ENCODE measurements at regions not wholly inside any gene's neighbourhood (a gene's known extent, or its start where the extent isn't known, plus 50 kb on each side); places are given as distances from the start of the nearest gene placed in this dataset.
A peak's percentile ranks its signal among the peaks of the same experiment; 100 is the strongest.

- Histone ChIP-seq H2BK120ac (ENCODE audit: low read depth, low read length) (no peak overlapping the region), H3K27ac (replicated peaks; ENCODE audit: low read length) (no peak overlapping the region), H3K79me1 (ENCODE audit: low read depth, low read length) (no peaks in the 10 kb centered on the region), H2AFZ (ENCODE audit: low read length) (no peak overlapping the region), H2AK5ac (ENCODE audit: low read depth, low read length) (no peak overlapping the region), H2BK12ac (ENCODE audit: low read length) (no peak overlapping the region), H3K4ac (ENCODE audit: low read length) (no peak overlapping the region), H2BK5ac (ENCODE audit: low read length) (no peak overlapping the region), H3K18ac (ENCODE audit: low read length) (no peak overlapping the region), H3K4me1 (ENCODE audit: control insufficient read depth in 2 of 2, insufficient read depth in 1 of 2, low read depth in 1 of 2, low read length in 2 of 2) (no peaks in the 10 kb centered on the region), H3K9me3 (replicated peaks in 1 of 2; ENCODE audit: control insufficient read depth in 2 of 2, insufficient read depth in 1 of 2, low read depth in 1 of 2, low read length in 2 of 2) (no peaks in the 10 kb centered on the region), H2BK15ac (ENCODE audit: low read length) (no peak overlapping the region), H3K23ac (ENCODE audit: low read depth, low read length, poor library complexity) (no peak overlapping the region), H4K91ac (ENCODE audit: low read depth, low read length, poor library complexity) (no peak overlapping the region), H3K9ac (ENCODE audit: low read depth, low read length, poor library complexity) (no peak overlapping the region), H3K4me2 (ENCODE audit: insufficient read depth, low read length, poor library complexity, severe bottlenecking) (no peak overlapping the region), H4K8ac (ENCODE audit: low read depth, low read length) (no peak overlapping the region), H3K36me3 (replicated peaks in 1 of 2; ENCODE audit: control insufficient read depth in 2 of 2, insufficient read depth in 2 of 2, low read length in 2 of 2) (no peaks in the 10 kb centered on the region), H3K27me3 (ENCODE audit: control insufficient read depth in 3 of 3, insufficient read depth in 3 of 3, low read depth in 1 of 3, low read length in 3 of 3) (no peaks in the 10 kb centered on the region), H3K4me3 (ENCODE audit: low read length in 2 of 2) (no peak overlapping the region), H3K14ac (ENCODE audit: low read length) (no peak overlapping the region)
- no CpG with 5 or more reads among the region's 2 CpGs for WGBS, 2 donors (ENCODE audit: extremely low coverage in 2 of 2, insufficient read length in 2 of 2, insufficient replicate concordance in 1 of 2)
- DNase-seq (ENCODE audit: low spot score), result no peak
Observed at GRCh38 chr17:56031636-56032035, 121.6 kb upstream of the ANKFN1 start.

- DNase-seq (ENCODE audit: low spot score), result no peak
- Histone ChIP-seq H2AK5ac (ENCODE audit: low read depth, low read length) (no peak overlapping the region), H2BK12ac (ENCODE audit: low read length) (no peak overlapping the region), H4K91ac (ENCODE audit: low read depth, low read length, poor library complexity) (no peak overlapping the region), H4K8ac (ENCODE audit: low read depth, low read length) (no peak overlapping the region), H3K4me2 (ENCODE audit: insufficient read depth, low read length, poor library complexity, severe bottlenecking) (no peak overlapping the region), H3K9me3 (replicated peaks in 1 of 2; ENCODE audit: control insufficient read depth in 2 of 2, insufficient read depth in 1 of 2, low read depth in 1 of 2, low read length in 2 of 2) (no peaks in the 10 kb centered on the region), H3K23ac (ENCODE audit: low read depth, low read length, poor library complexity) (no peak overlapping the region), H3K79me1 (ENCODE audit: low read depth, low read length) (no peaks in the 10 kb centered on the region), H3K4ac (ENCODE audit: low read length) (no peak overlapping the region), H3K27ac (replicated peaks; ENCODE audit: low read length) (no peak overlapping the region), H3K14ac (ENCODE audit: low read length) (no peak overlapping the region), H2BK15ac (ENCODE audit: low read length) (no peak overlapping the region), H3K4me1 (ENCODE audit: control insufficient read depth in 2 of 2, insufficient read depth in 1 of 2, low read depth in 1 of 2, low read length in 2 of 2) (no peaks in the 10 kb centered on the region), H3K4me3 (ENCODE audit: low read length in 2 of 2) (no peak overlapping the region), H3K18ac (ENCODE audit: low read length) (peak overlapping the region; percentile 32), H2BK5ac (ENCODE audit: low read length) (no peak overlapping the region), H2BK120ac (ENCODE audit: low read depth, low read length) (no peak overlapping the region), H3K36me3 (replicated peaks in 1 of 2; ENCODE audit: control insufficient read depth in 2 of 2, insufficient read depth in 2 of 2, low read length in 2 of 2) (no peaks in the 10 kb centered on the region), H3K27me3 (ENCODE audit: control insufficient read depth in 3 of 3, insufficient read depth in 3 of 3, low read depth in 1 of 3, low read length in 3 of 3) (no peaks in the 10 kb centered on the region), H2AFZ (ENCODE audit: low read length) (no peak overlapping the region), H3K9ac (ENCODE audit: low read depth, low read length, poor library complexity) (no peak overlapping the region)
- WGBS, 2 donors (ENCODE audit: extremely low coverage in 2 of 2, insufficient read length in 2 of 2, insufficient replicate concordance in 1 of 2), result no CpG with 5 or more reads among the region's 6 CpGs
Observed at GRCh38 chr17:56034197-56034635, 119.1 kb upstream of the ANKFN1 start.

GRCh38 chr17:56038131-56038530, 115.1 kb upstream of the ANKFN1 start:
- H4K8ac ChIP-seq (ENCODE audit: low read depth, low read length), result no peak overlapping the region
- no peaks in the 10 kb centered on the region for H3K79me1 ChIP-seq (ENCODE audit: low read depth, low read length)
- no peak overlapping the region for H2AK5ac ChIP-seq (ENCODE audit: low read depth, low read length)
- no peak overlapping the region for H4K91ac ChIP-seq (ENCODE audit: low read depth, low read length, poor library complexity)
- H3K36me3 ChIP-seq (replicated peaks in 1 of 2; ENCODE audit: control insufficient read depth in 2 of 2, insufficient read depth in 2 of 2, low read length in 2 of 2), result no peaks in the 10 kb centered on the region
- no peak overlapping the region for H2BK15ac ChIP-seq (ENCODE audit: low read length)
- no peak overlapping the region for H3K4me3 ChIP-seq (ENCODE audit: low read length in 2 of 2)
- WGBS, 2 donors (ENCODE audit: extremely low coverage in 2 of 2, insufficient read length in 2 of 2, insufficient replicate concordance in 1 of 2), result no CpG with 5 or more reads among the region's 6 CpGs
- H3K4me2 ChIP-seq (ENCODE audit: insufficient read depth, low read length, poor library complexity, severe bottlenecking), result no peak overlapping the region
- H2BK120ac ChIP-seq (ENCODE audit: low read depth, low read length), result no peak overlapping the region
- no peak overlapping the region for H3K4ac ChIP-seq (ENCODE audit: low read length)
- no peak overlapping the region for H3K27ac ChIP-seq (replicated peaks; ENCODE audit: low read length)
- no peak overlapping the region for H3K23ac ChIP-seq (ENCODE audit: low read depth, low read length, poor library complexity)
- H2BK12ac ChIP-seq (ENCODE audit: low read length), result no peak overlapping the region
- H2BK5ac ChIP-seq (ENCODE audit: low read length), result no peak overlapping the region
- no peak overlapping the region for H3K18ac ChIP-seq (ENCODE audit: low read length)
- no peak overlapping the region for H3K14ac ChIP-seq (ENCODE audit: low read length)
- H2AFZ ChIP-seq (ENCODE audit: low read length), result no peak overlapping the region
- H3K9ac ChIP-seq (ENCODE audit: low read depth, low read length, poor library complexity), result no peak overlapping the region
- H3K4me1 ChIP-seq (ENCODE audit: control insufficient read depth in 2 of 2, insufficient read depth in 1 of 2, low read depth in 1 of 2, low read length in 2 of 2), result no peaks in the 10 kb centered on the region
- DNase-seq (ENCODE audit: low spot score), result no peak
- no peaks in the 10 kb centered on the region for H3K27me3 ChIP-seq (ENCODE audit: control insufficient read depth in 3 of 3, insufficient read depth in 3 of 3, low read depth in 1 of 3, low read length in 3 of 3)
- H3K9me3 ChIP-seq (replicated peaks in 1 of 2; ENCODE audit: control insufficient read depth in 2 of 2, insufficient read depth in 1 of 2, low read depth in 1 of 2, low read length in 2 of 2), result no peaks in the 10 kb centered on the region

- H3K4me3 ChIP-seq (ENCODE audit: low read length in 2 of 2), result no peak overlapping the region
- H2BK5ac ChIP-seq (ENCODE audit: low read length), result no peak overlapping the region
- H3K18ac ChIP-seq (ENCODE audit: low read length), result no peak overlapping the region
- H3K14ac ChIP-seq (ENCODE audit: low read length), result no peak overlapping the region
- no peak overlapping the region for H4K8ac ChIP-seq (ENCODE audit: low read depth, low read length)
- H3K4me2 ChIP-seq (ENCODE audit: insufficient read depth, low read length, poor library complexity, severe bottlenecking), result no peak overlapping the region
- no peaks in the 10 kb centered on the region for H3K27me3 ChIP-seq (ENCODE audit: control insufficient read depth in 3 of 3, insufficient read depth in 3 of 3, low read depth in 1 of 3, low read length in 3 of 3)
- no CpG with 5 or more reads among the region's 9 CpGs for WGBS, 2 donors (ENCODE audit: extremely low coverage in 2 of 2, insufficient read length in 2 of 2, insufficient replicate concordance in 1 of 2)
- H2AK5ac ChIP-seq (ENCODE audit: low read depth, low read length), result no peak overlapping the region
- H3K9ac ChIP-seq (ENCODE audit: low read depth, low read length, poor library complexity), result no peak overlapping the region
- H2AFZ ChIP-seq (ENCODE audit: low read length), result no peak overlapping the region
- no peak overlapping the region for H3K23ac ChIP-seq (ENCODE audit: low read depth, low read length, poor library complexity)
- H2BK120ac ChIP-seq (ENCODE audit: low read depth, low read length), result no peak overlapping the region
- no peak overlapping the region for H2BK15ac ChIP-seq (ENCODE audit: low read length)
- H3K4ac ChIP-seq (ENCODE audit: low read length), result no peak overlapping the region
- no peak overlapping the region for H4K91ac ChIP-seq (ENCODE audit: low read depth, low read length, poor library complexity)
- H3K27ac ChIP-seq (replicated peaks; ENCODE audit: low read length), result no peak overlapping the region
- H3K4me1 ChIP-seq (ENCODE audit: control insufficient read depth in 2 of 2, insufficient read depth in 1 of 2, low read depth in 1 of 2, low read length in 2 of 2), result peaks cover 0 to 7% of the 10 kb centered on the region in 2 donors
- DNase-seq (ENCODE audit: low spot score), result no peak
- H3K9me3 ChIP-seq (replicated peaks in 1 of 2; ENCODE audit: control insufficient read depth in 2 of 2, insufficient read depth in 1 of 2, low read depth in 1 of 2, low read length in 2 of 2), result no peaks in the 10 kb centered on the region
- H3K79me1 ChIP-seq (ENCODE audit: low read depth, low read length), result no peaks in the 10 kb centered on the region
- H3K36me3 ChIP-seq (replicated peaks in 1 of 2; ENCODE audit: control insufficient read depth in 2 of 2, insufficient read depth in 2 of 2, low read length in 2 of 2), result no peaks in the 10 kb centered on the region
- no peak overlapping the region for H2BK12ac ChIP-seq (ENCODE audit: low read length)
Observed at GRCh38 chr17:56045872-56046271, 107.4 kb upstream of the ANKFN1 start.

Data from neuronal stem cell (in vitro differentiated cells).